Activated CD8-positive, alpha-beta T cell treated with anti-CD3 and anti-CD28 coated beads for 36 hours (primary cell): ENCODE measurements at regions not wholly inside any gene's neighbourhood (a gene's known extent, or its start where the extent isn't known, plus 50 kb on each side); places are given as distances from the start of the nearest gene placed in this dataset.

Experiments used
- ATAC-seq: fragments of 200-7000 bp; cut with Tn5 transposase; one replicate; pipeline ENCODE4 v1.10.0; 2021; ENCODE audit warnings: mild to moderate bottlenecking, moderate library complexity
- CTCF ChIA-PET: fragments of 350-600 bp; sonication (Branson Sonifier 250); formaldehyde crosslinking; loops from one replicate; lab custom pipeline; 2021; ENCODE audit warnings: antibody characterized with exemption; lab: Charles Lee
- POLR2A ChIA-PET: fragments of 350-600 bp; sonication (Branson Sonifier 250); formaldehyde crosslinking; loops from one replicate; lab custom pipeline; 2021; ENCODE audit warnings: antibody characterized with exemption; lab: Charles Lee
- DNase-seq: peaks from one replicate; pipeline ENCODE4 v3.0.0-alpha.2; 2020
- H3K27ac Mint-ChIP-seq: one replicate; pipeline ENCODE4 v1.8.0; 2021; ENCODE audit warnings: mild to moderate bottlenecking, mixed read lengths
- H3K27me3 Mint-ChIP-seq: one replicate; pipeline ENCODE4 v1.8.0; 2021; ENCODE audit warnings: mixed read lengths
- H3K36me3 Mint-ChIP-seq: one replicate; pipeline ENCODE4 v1.8.0; 2021; ENCODE audit warnings: low read depth, mixed read lengths
- H3K4me1 Mint-ChIP-seq: one replicate; pipeline ENCODE4 v1.8.0; 2021; ENCODE audit warnings: low read depth, mixed read lengths
- H3K4me3 Mint-ChIP-seq: one replicate; pipeline ENCODE4 v1.8.0; 2021; ENCODE audit warnings: mild to moderate bottlenecking, moderate library complexity, mixed read lengths
- H3K9me3 Mint-ChIP-seq: one replicate; pipeline ENCODE4 v1.8.0; 2021; ENCODE audit warnings: mixed read lengths
- intact Hi-C: fragments of 100-400 bp; cut with micrococcal nuclease; formaldehyde crosslinking; loops from one replicate; pipeline ENCODE4 v1.10.0; 2022
- TF ChIP-seq, protein P1 (sequence below): fragments of 200-600 bp; IDR thresholded peaks from one replicate; pipeline ENCODE4 v1.8.0; 2022; ENCODE audit warnings: antibody characterized with exemption, mild to moderate bottlenecking

DNA sequence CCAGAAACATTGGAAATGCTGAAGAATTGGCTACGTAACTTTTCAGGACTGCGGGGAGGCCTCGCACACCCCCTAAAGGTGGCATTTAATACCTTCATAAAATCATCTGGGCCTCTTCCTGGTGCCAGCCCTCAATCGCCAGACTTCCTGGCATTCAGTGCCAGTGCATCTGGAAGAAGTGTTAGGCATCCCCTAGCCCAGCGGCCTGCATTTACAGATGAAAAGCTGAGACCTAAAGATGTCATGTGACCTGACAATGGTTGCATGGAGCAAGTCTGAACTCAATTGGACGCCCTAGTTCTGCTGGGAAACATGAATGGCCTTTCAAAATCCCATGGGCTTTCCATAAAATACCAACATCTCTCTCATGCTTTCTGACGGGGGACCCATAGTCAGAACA is 81.0 kb upstream of the TMEM45B start:
- Mint-ChIP-seq H3K27ac (no peak overlapping the region), H3K4me1 (no peaks in the 10 kb centered on the region), H3K9me3 (no peaks in the 10 kb centered on the region), H3K36me3 (no peaks in the 10 kb centered on the region), H3K27me3 (peaks cover 14% of the 10 kb centered on the region), H3K4me3 (no peak overlapping the region)
- POLR2A ChIA-PET, result no interaction called here
- TF ChIP-seq, protein P1, sequence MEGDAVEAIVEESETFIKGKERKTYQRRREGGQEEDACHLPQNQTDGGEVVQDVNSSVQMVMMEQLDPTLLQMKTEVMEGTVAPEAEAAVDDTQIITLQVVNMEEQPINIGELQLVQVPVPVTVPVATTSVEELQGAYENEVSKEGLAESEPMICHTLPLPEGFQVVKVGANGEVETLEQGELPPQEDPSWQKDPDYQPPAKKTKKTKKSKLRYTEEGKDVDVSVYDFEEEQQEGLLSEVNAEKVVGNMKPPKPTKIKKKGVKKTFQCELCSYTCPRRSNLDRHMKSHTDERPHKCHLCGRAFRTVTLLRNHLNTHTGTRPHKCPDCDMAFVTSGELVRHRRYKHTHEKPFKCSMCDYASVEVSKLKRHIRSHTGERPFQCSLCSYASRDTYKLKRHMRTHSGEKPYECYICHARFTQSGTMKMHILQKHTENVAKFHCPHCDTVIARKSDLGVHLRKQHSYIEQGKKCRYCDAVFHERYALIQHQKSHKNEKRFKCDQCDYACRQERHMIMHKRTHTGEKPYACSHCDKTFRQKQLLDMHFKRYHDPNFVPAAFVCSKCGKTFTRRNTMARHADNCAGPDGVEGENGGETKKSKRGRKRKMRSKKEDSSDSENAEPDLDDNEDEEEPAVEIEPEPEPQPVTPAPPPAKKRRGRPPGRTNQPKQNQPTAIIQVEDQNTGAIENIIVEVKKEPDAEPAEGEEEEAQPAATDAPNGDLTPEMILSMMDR, result no peak
- no peak for ATAC-seq
- intact Hi-C loops, result no loop called here
- CTCF ChIA-PET, result interaction anchor here (1.5 kb wide), 1 partner anchor 16 kb away, joined by 4 read pairs; no protein-coding TSS in a partner anchor
- no peak for DNase-seq

DNA sequence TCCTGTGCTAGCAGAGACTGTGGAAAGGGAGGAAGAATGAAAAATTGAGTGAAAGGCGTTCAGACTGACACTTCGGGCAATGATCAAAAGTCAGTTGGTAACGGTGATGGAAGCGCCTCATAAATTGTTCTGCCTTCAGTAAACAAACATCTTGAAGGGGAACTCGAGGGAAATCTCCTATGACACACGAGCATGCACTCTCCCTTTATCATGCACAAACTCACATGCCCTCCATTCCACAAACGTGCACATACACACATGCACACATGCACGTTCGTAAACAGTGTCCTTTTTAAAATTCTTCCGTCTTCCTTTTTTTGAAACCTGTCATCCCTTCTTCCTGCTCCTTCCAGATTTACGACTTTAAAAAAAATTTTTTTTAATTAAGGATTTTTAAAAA is 77.8 kb upstream of the TMEM45B start:
- no peaks in the 10 kb centered on the region for H3K4me1 Mint-ChIP-seq
- POLR2A ChIA-PET, result no interaction called here
- TF ChIP-seq, protein P1, result no peak
- H3K27me3 Mint-ChIP-seq, result peaks cover 11% of the 10 kb centered on the region
- H3K4me3 Mint-ChIP-seq, result no peak overlapping the region
- DNase-seq, result no peak
- H3K9me3 Mint-ChIP-seq, result no peaks in the 10 kb centered on the region
- intact Hi-C loops, result no loop called here
- no peaks in the 10 kb centered on the region for H3K36me3 Mint-ChIP-seq
- no peak overlapping the region for H3K27ac Mint-ChIP-seq
- CTCF ChIA-PET, result interaction anchor here (1.1 kb wide), 1 partner anchor 13 kb away, joined by 3 read pairs; no protein-coding TSS in a partner anchor
- ATAC-seq, result no peak

DNA sequence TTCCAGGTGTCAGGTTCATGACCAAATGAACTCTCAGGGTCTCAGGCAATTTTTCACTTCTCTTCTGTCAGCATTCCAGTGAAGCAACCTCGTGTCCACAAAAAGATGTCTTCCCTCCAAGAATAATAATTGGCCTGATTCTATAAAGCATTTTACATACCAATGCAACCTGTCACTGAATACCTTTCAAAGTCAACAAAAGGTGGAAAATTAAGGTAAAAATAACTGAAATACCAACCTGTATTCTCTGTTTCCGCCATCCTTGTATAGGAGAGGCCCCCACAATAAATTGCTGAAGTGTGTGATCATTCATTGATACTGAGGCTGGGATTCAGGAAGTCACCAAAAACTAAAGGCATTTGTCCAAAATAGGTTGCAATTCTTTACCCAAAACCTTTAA is 77.4 kb upstream of the TMEM45B start:
- ATAC-seq, result no peak
- no peaks in the 10 kb centered on the region for H3K9me3 Mint-ChIP-seq
- ChIA-PET CTCF (interaction anchor here (1.1 to 1.7 kb wide), 3 partner anchors 12 to 43 kb away, joined by 3 to 4 read pairs (median 4); no protein-coding TSS in a partner anchor), POLR2A (no interaction called here)
- H3K4me1 Mint-ChIP-seq, result no peaks in the 10 kb centered on the region
- H3K4me3 Mint-ChIP-seq, result no peak overlapping the region
- H3K27me3 Mint-ChIP-seq, result peaks cover 11% of the 10 kb centered on the region
- no peaks in the 10 kb centered on the region for H3K36me3 Mint-ChIP-seq
- no peak for DNase-seq
- intact Hi-C loops, result no loop called here
- no peak overlapping the region for H3K27ac Mint-ChIP-seq
- TF ChIP-seq, protein P1, result no peak

DNA sequence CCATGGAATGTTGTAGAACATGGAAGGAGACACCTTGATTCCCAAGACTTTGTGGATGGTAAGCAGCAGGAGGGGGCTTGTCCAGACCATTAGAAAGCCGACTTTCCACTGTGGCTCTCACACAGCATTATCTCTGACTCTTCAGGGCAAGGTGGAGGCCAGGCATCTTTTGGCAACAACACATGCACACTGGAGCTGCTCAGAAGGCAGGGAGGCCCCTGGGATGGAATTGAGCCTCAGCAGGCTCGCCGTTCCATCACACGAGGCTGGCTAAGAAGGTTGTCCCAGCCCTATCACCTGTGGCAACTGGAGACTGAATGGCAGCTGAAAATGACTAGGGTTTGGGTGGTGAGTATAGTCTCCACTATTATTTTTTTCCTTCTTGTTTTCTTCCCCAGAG is 76.3 kb upstream of the TMEM45B start:
- POLR2A ChIA-PET, result no interaction called here
- TF ChIP-seq, protein P1, result no peak
- no peak for ATAC-seq
- Mint-ChIP-seq H3K9me3 (no peaks in the 10 kb centered on the region), H3K4me3 (no peak overlapping the region), H3K4me1 (no peaks in the 10 kb centered on the region), H3K36me3 (no peaks in the 10 kb centered on the region), H3K27ac (no peak overlapping the region), H3K27me3 (peaks cover 11% of the 10 kb centered on the region)
- DNase-seq, result no peak
- intact Hi-C loops, result no loop called here
- CTCF ChIA-PET, result interaction anchor here (0.6 to 1.7 kb wide), 3 partner anchors 11 to 83 kb away, joined by 3 to 4 read pairs (median 4); no protein-coding TSS in a partner anchor

DNA sequence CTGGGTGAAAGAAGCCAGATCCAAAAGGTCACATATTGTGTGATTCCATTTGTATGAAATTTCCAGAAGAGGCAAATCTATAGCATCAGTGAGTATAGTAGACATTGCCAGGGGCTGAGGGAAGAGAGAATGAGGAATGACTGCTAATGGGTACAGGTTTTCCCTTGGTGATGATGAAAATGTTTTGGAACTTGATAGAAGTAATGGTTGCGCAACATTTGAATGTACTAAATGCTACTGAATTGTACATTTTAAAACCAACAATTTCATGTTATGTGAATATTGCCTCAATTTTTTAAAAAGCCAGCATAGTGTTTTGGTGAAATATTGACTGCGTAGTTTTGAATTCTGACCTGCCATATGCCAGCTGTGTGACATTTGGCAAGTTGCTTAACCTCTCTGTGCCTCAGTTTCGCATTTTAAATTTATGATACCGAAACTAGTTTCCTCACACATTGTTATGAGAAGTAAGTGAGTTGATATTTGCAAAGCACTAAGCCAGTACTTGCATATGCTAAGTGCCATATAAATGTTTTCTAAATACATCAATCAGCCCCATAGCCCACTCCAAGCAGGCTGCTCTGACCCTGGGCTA is 75.4 kb upstream of the TMEM45B start:
- TF ChIP-seq, protein P1, result no peak
- H3K27me3 Mint-ChIP-seq, result peaks cover 12% of the 10 kb centered on the region
- DNase-seq (no peak), ATAC-seq (no peak)
- ChIA-PET CTCF (interaction anchor here (0.6 kb wide), 1 partner anchor 84 kb away, joined by 3 read pairs; no protein-coding TSS in a partner anchor), POLR2A (no interaction called here)
- H3K4me3 Mint-ChIP-seq, result no peak overlapping the region
- no peaks in the 10 kb centered on the region for H3K36me3 Mint-ChIP-seq
- no peak overlapping the region for H3K27ac Mint-ChIP-seq
- no peaks in the 10 kb centered on the region for H3K9me3 Mint-ChIP-seq
- H3K4me1 Mint-ChIP-seq, result no peaks in the 10 kb centered on the region
- intact Hi-C loops, result loop anchor here (10.0 kb wide), 1 partner anchor 625 kb away; no protein-coding TSS in a partner anchor
